Activated CD4-positive, alpha-beta T cell treated with anti-CD3 and anti-CD28 coated beads for 24 hours (primary cell): ENCODE measurements at regions not wholly inside any gene's neighbourhood (a gene's known extent, or its start where the extent isn't known, plus 50 kb on each side); places are given as distances from the start of the nearest gene placed in this dataset.

Experiments
- DNase-seq, 2 donors: peaks; one replicate each; pipeline ENCODE4 v3.0.0-alpha.2; 2020; ENCODE audit warnings: low read depth in 2 of 2

- no peak for DNase-seq
Measured at GRCh38 chr14:101325319-101325718, 236.0 kb upstream of the DIO3 start.

- DNase-seq = no peak
Measured at GRCh38 chr14:101328412-101329028, 232.8 kb upstream of the DIO3 start.

- DNase-seq = no peak
Measured at GRCh38 chr14:101330416-101331140, 230.7 kb upstream of the DIO3 start.

GRCh38 chr14:101331141-101331525, 230.2 kb upstream of the DIO3 start:
- DNase-seq = no peak

- DNase-seq = no peak
Measured at GRCh38 chr14:101331661-101332169, 229.6 kb upstream of the DIO3 start.

- DNase-seq = no peak
Measured at GRCh38 chr14:101332281-101332680, 229.0 kb upstream of the DIO3 start.

GRCh38 chr14:101333335-101334280, 227.7 kb upstream of the DIO3 start:
- no peak for DNase-seq

GRCh38 chr14:101334656-101335055, 226.6 kb upstream of the DIO3 start:
- no peak for DNase-seq

GRCh38 chr14:101335061-101335661, 226.1 kb upstream of the DIO3 start:
- DNase-seq = no peak

- DNase-seq = no peak
Measured at GRCh38 chr14:101336183-101336582, 225.1 kb upstream of the DIO3 start.

GRCh38 chr14:101337053-101337452, 224.2 kb upstream of the DIO3 start:
- DNase-seq = no peak

GRCh38 chr14:101340556-101340955, 220.7 kb upstream of the DIO3 start:
- no peak for DNase-seq

- no peak for DNase-seq
Measured at GRCh38 chr14:101347893-101348777, 213.2 kb upstream of the DIO3 start.

- no peak for DNase-seq
Measured at GRCh38 chr14:101349108-101349507, 212.2 kb upstream of the DIO3 start.

- DNase-seq = no peak
Measured at GRCh38 chr14:101350021-101350420, 211.3 kb upstream of the DIO3 start.

- DNase-seq = no peak
Measured at GRCh38 chr14:101350691-101351090, 210.6 kb upstream of the DIO3 start.

- no peak for DNase-seq
Measured at GRCh38 chr14:101351146-101351545, 210.1 kb upstream of the DIO3 start.

- no peak for DNase-seq
Measured at GRCh38 chr14:101351769-101352168, 209.5 kb upstream of the DIO3 start.

GRCh38 chr14:101352567-101352966, 208.7 kb upstream of the DIO3 start:
- no peak for DNase-seq

GRCh38 chr14:101353422-101353821, 207.9 kb upstream of the DIO3 start:
- DNase-seq = no peak

GRCh38 chr14:101354726-101355125, 206.6 kb upstream of the DIO3 start:
- DNase-seq = no peak
